ENCODE measurements at regions not wholly inside any gene's neighbourhood (a gene's known extent, or its start where the extent isn't known, plus 50 kb on each side); places are given as distances from the start of the nearest gene placed in this dataset.
"Not testable (repeated sequence)": the region's sequence is repeated elsewhere in the genome, so short reads cannot be mapped to it uniquely, and the experiment has no call there.

- Histone ChIP-seq H3K36me3 (ENCODE audit: control insufficient read depth, insufficient read depth, low read length) (no peaks in the 10 kb centered on the region), H3K4me1 (ENCODE audit: control insufficient read depth, extremely low read depth, insufficient read depth, low read length) (no peaks in the 10 kb centered on the region), H3K9me3 (ENCODE audit: control insufficient read depth, insufficient read depth, low read depth, low read length) (no peaks in the 10 kb centered on the region), H3K4me3 (replicated peaks in 1 of 4; ENCODE audit: control extremely low read depth in 1 of 4, insufficient read depth in 1 of 4, low read depth in 3 of 4, low read length in 4 of 4) (no peak overlapping the region), H3K9ac (ENCODE audit: insufficient read depth, low read length) (no peak overlapping the region), H3K27ac (ENCODE audit: insufficient read depth, low read length) (no peak overlapping the region), H2AFZ (ENCODE audit: low read length) (no peak overlapping the region), H4K20me1 (ENCODE audit: control insufficient read depth, extremely low read depth, insufficient read depth, low read length) (no peaks in the 10 kb centered on the region), H3K4me2 (ENCODE audit: extremely low read depth, insufficient read depth, low read length) (no peak overlapping the region), H3K79me2 (ENCODE audit: control insufficient read depth, insufficient read depth, low read length) (no peaks in the 10 kb centered on the region), H3K27me3 (ENCODE audit: control insufficient read depth, insufficient read depth, low read length) (no peaks in the 10 kb centered on the region)
- DNase-seq (ENCODE audit: low read depth in 2 of 2): no peak
- TF ChIP-seq EZH2 (IDR thresholded peaks at IDR 0.05; ENCODE audit: low read length, missing control alignments): no peak
- TF ChIP-seq, protein P1, sequence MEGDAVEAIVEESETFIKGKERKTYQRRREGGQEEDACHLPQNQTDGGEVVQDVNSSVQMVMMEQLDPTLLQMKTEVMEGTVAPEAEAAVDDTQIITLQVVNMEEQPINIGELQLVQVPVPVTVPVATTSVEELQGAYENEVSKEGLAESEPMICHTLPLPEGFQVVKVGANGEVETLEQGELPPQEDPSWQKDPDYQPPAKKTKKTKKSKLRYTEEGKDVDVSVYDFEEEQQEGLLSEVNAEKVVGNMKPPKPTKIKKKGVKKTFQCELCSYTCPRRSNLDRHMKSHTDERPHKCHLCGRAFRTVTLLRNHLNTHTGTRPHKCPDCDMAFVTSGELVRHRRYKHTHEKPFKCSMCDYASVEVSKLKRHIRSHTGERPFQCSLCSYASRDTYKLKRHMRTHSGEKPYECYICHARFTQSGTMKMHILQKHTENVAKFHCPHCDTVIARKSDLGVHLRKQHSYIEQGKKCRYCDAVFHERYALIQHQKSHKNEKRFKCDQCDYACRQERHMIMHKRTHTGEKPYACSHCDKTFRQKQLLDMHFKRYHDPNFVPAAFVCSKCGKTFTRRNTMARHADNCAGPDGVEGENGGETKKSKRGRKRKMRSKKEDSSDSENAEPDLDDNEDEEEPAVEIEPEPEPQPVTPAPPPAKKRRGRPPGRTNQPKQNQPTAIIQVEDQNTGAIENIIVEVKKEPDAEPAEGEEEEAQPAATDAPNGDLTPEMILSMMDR (conservative IDR thresholded peaks at IDR 0.05 in 1 of 2, IDR thresholded peaks at IDR 0.05 in 1 of 2; ENCODE audit: low read depth in 1 of 2, low read length in 2 of 2): no peak
Observed at GRCh38 chr12:34406228-34406995, 384.1 kb downstream of the ALG10 start.

- no peaks in the 10 kb centered on the region for H4K20me1 ChIP-seq (ENCODE audit: control insufficient read depth, extremely low read depth, insufficient read depth, low read length)
- no peak for DNase-seq (ENCODE audit: low read depth in 2 of 2)
- H2AFZ ChIP-seq (ENCODE audit: low read length): no peak overlapping the region
- H3K36me3 ChIP-seq (ENCODE audit: control insufficient read depth, insufficient read depth, low read length): no peaks in the 10 kb centered on the region
- H3K9ac ChIP-seq (ENCODE audit: insufficient read depth, low read length): no peak overlapping the region
- no peaks in the 10 kb centered on the region for H3K27me3 ChIP-seq (ENCODE audit: control insufficient read depth, insufficient read depth, low read length)
- no peaks in the 10 kb centered on the region for H3K79me2 ChIP-seq (ENCODE audit: control insufficient read depth, insufficient read depth, low read length)
- TF ChIP-seq, protein P1 (conservative IDR thresholded peaks at IDR 0.05 in 1 of 2, IDR thresholded peaks at IDR 0.05 in 1 of 2; ENCODE audit: low read depth in 1 of 2, low read length in 2 of 2): no peak
- H3K27ac ChIP-seq (ENCODE audit: insufficient read depth, low read length): no peak overlapping the region
- H3K4me1 ChIP-seq (ENCODE audit: control insufficient read depth, extremely low read depth, insufficient read depth, low read length): no peaks in the 10 kb centered on the region
- no peak overlapping the region for H3K4me2 ChIP-seq (ENCODE audit: extremely low read depth, insufficient read depth, low read length)
- H3K9me3 ChIP-seq (ENCODE audit: control insufficient read depth, insufficient read depth, low read depth, low read length): no peaks in the 10 kb centered on the region
- H3K4me3 ChIP-seq (replicated peaks in 1 of 4; ENCODE audit: control extremely low read depth in 1 of 4, insufficient read depth in 1 of 4, low read depth in 3 of 4, low read length in 4 of 4): no peak overlapping the region
Observed at GRCh38 chr12:34406996-34407300, 384.7 kb downstream of the ALG10 start.

GRCh38 chr12:34407813-34408212 lies 385.5 kb downstream of the ALG10 start:
- Histone ChIP-seq H3K36me3 (ENCODE audit: control insufficient read depth, insufficient read depth, low read length) (no peaks in the 10 kb centered on the region), H3K9me3 (ENCODE audit: control insufficient read depth, insufficient read depth, low read depth, low read length) (no peaks in the 10 kb centered on the region), H2AFZ (ENCODE audit: low read length) (no peak overlapping the region), H3K4me2 (ENCODE audit: extremely low read depth, insufficient read depth, low read length) (no peak overlapping the region), H3K27me3 (ENCODE audit: control insufficient read depth, insufficient read depth, low read length) (no peaks in the 10 kb centered on the region), H3K9ac (ENCODE audit: insufficient read depth, low read length) (no peak overlapping the region), H3K4me1 (ENCODE audit: control insufficient read depth, extremely low read depth, insufficient read depth, low read length) (no peaks in the 10 kb centered on the region), H4K20me1 (ENCODE audit: control insufficient read depth, extremely low read depth, insufficient read depth, low read length) (no peaks in the 10 kb centered on the region), H3K79me2 (ENCODE audit: control insufficient read depth, insufficient read depth, low read length) (no peaks in the 10 kb centered on the region), H3K27ac (ENCODE audit: insufficient read depth, low read length) (no peak overlapping the region), H3K4me3 (replicated peaks in 1 of 4; ENCODE audit: control extremely low read depth in 1 of 4, insufficient read depth in 1 of 4, low read depth in 3 of 4, low read length in 4 of 4) (no peak overlapping the region)
- TF ChIP-seq EZH2 (IDR thresholded peaks at IDR 0.05; ENCODE audit: low read length, missing control alignments): no peak
- TF ChIP-seq, protein P1 (conservative IDR thresholded peaks at IDR 0.05 in 1 of 2, IDR thresholded peaks at IDR 0.05 in 1 of 2; ENCODE audit: low read depth in 1 of 2, low read length in 2 of 2): no peak
- DNase-seq (ENCODE audit: low read depth in 2 of 2): no peak

DNA sequence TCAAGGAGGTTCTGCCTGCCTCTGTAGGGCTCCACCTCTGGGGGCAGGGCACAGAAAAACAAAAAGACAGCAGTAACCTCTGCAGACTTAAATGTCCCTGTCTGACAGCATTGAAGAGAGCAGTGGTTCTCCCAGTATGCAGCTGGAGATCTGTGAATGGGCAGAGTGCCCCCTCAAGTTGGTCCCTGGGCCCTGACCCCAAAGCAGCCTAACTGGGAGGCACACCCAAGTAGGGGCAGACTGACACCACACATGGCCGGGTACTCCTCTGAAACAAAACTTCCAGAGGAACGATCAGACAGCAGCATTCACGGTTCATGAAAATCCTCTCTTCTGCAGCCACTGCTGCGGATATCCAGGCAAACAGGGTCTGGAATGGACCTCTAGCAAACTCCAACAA lies 409.2 kb downstream of the ALG10 start:
- H3K4me2 ChIP-seq (ENCODE audit: extremely low read depth, insufficient read depth, low read length); H3K9me3 ChIP-seq (ENCODE audit: control insufficient read depth, insufficient read depth, low read depth, low read length); H2AFZ ChIP-seq (ENCODE audit: low read length); H3K27ac ChIP-seq (ENCODE audit: insufficient read depth, low read length); H3K4me1 ChIP-seq (ENCODE audit: control insufficient read depth, extremely low read depth, insufficient read depth, low read length); H3K79me2 ChIP-seq (ENCODE audit: control insufficient read depth, insufficient read depth, low read length); H4K20me1 ChIP-seq (ENCODE audit: control insufficient read depth, extremely low read depth, insufficient read depth, low read length); H3K9ac ChIP-seq (ENCODE audit: insufficient read depth, low read length); DNase-seq (ENCODE audit: low read depth in 2 of 2); H3K27me3 ChIP-seq (ENCODE audit: control insufficient read depth, insufficient read depth, low read length); H3K36me3 ChIP-seq (ENCODE audit: control insufficient read depth, insufficient read depth, low read length); H3K4me3 ChIP-seq (replicated peaks in 1 of 4; ENCODE audit: control extremely low read depth in 1 of 4, insufficient read depth in 1 of 4, low read depth in 3 of 4, low read length in 4 of 4): not testable (repeated sequence)

Measured in fibroblast of lung (primary cell).